ENCODE measurements at regions not wholly inside any gene's neighbourhood (a gene's known extent, or its start where the extent isn't known, plus 50 kb on each side); places are given as distances from the start of the nearest gene placed in this dataset.

- no peaks in the 10 kb centered on the region for H3K27me3 ChIP-seq
- intact Hi-C loops (cut with DNase I): no loop called here
- DNase-seq: no peak
- no peaks in the 10 kb centered on the region for H3K9me3 ChIP-seq
- no peaks in the 10 kb centered on the region for H3K4me1 ChIP-seq
- no peak overlapping the region for H3K4me3 ChIP-seq
- H3K27ac ChIP-seq: no peak overlapping the region
- TF ChIP-seq POLR2A (IDR thresholded peaks at IDR 0.05) (no peak), POLR2AphosphoS5 (IDR thresholded peaks at IDR 0.05) (no peak)
- 86% methylated on average over 4 of the region's 4 CpGs for WGBS, 2 donors
- no peaks in the 10 kb centered on the region for H3K36me3 ChIP-seq
Observed at GRCh38 chr4:173703021-173703420, 173.0 kb upstream of the HAND2 start.

GRCh38 chr4:173700650-173701049, 170.6 kb upstream of the HAND2 start:
- intact Hi-C loops (cut with DNase I): no loop called here
- H3K4me3 ChIP-seq: no peak overlapping the region
- 90 to 94% methylated on average over 4 of the region's 4 CpGs for WGBS, 2 donors

GRCh38 chr4:173699841-173700475, 169.9 kb upstream of the HAND2 start:
- H3K36me3 ChIP-seq: no peaks in the 10 kb centered on the region
- intact Hi-C loops (cut with DNase I): no loop called here
- H3K27me3 ChIP-seq: no peaks in the 10 kb centered on the region
- no peaks in the 10 kb centered on the region for H3K9me3 ChIP-seq
- TF ChIP-seq CTCF (IDR thresholded peaks at IDR 0.05) (no peak), POLR2AphosphoS5 (IDR thresholded peaks at IDR 0.05) (no peak), POLR2A (IDR thresholded peaks at IDR 0.05) (no peak), EP300 (IDR thresholded peaks at IDR 0.05) (no peak)
- H3K4me1 ChIP-seq: peaks cover 0 to 9% (median 4%) of the 10 kb centered on the region in 4 donors
- 88 to 91% methylated on average over 2 of the region's 2 CpGs for WGBS, 2 donors
- H3K4me3 ChIP-seq: no peak overlapping the region
- DNase-seq: no peak
- H3K27ac ChIP-seq: no peak overlapping the region

More at GRCh38 chr4:173700650-173701049, 170.6 kb upstream of the HAND2 start:
- Histone ChIP-seq H3K27ac (no peak overlapping the region), H3K36me3 (no peaks in the 10 kb centered on the region), H3K27me3 (no peaks in the 10 kb centered on the region), H3K4me1 (peaks cover 0 to 6% (median 3%) of the 10 kb centered on the region in 4 donors), H3K9me3 (no peaks in the 10 kb centered on the region)
- TF ChIP-seq POLR2AphosphoS5 (IDR thresholded peaks at IDR 0.05): no peak
- no peak for TF ChIP-seq EP300 (IDR thresholded peaks at IDR 0.05)
- no peak for TF ChIP-seq POLR2A (IDR thresholded peaks at IDR 0.05)
- TF ChIP-seq CTCF (IDR thresholded peaks at IDR 0.05): no peak
- DNase-seq: no peak

GRCh38 chr4:173698557-173699262, 168.7 kb upstream of the HAND2 start:
- intact Hi-C loops (cut with DNase I): no loop called here
- H3K27ac ChIP-seq: no peak overlapping the region
- no peak for DNase-seq
- 79 to 89% methylated on average over 10 of the region's 10 CpGs for WGBS, 2 donors
- H3K36me3 ChIP-seq: no peaks in the 10 kb centered on the region
- peaks cover 0 to 9% (median 4%) of the 10 kb centered on the region in 4 donors for H3K4me1 ChIP-seq
- no peak for TF ChIP-seq EP300 (IDR thresholded peaks at IDR 0.05)
- no peak for TF ChIP-seq CTCF (IDR thresholded peaks at IDR 0.05)
- no peak for TF ChIP-seq POLR2AphosphoS5 (IDR thresholded peaks at IDR 0.05)
- no peak for TF ChIP-seq POLR2A (IDR thresholded peaks at IDR 0.05)
- H3K27me3 ChIP-seq: no peaks in the 10 kb centered on the region
- no peak overlapping the region for H3K4me3 ChIP-seq
- no peaks in the 10 kb centered on the region for H3K9me3 ChIP-seq

- H3K9me3 ChIP-seq: no peaks in the 10 kb centered on the region
- no peak overlapping the region for H3K4me3 ChIP-seq
- 77 to 80% methylated on average over 4 of the region's 4 CpGs for WGBS, 2 donors
- H3K36me3 ChIP-seq: no peaks in the 10 kb centered on the region
- TF ChIP-seq POLR2AphosphoS5 (IDR thresholded peaks at IDR 0.05) (no peak), CTCF (IDR thresholded peaks at IDR 0.05) (no peak), EP300 (IDR thresholded peaks at IDR 0.05) (no peak), POLR2A (IDR thresholded peaks at IDR 0.05) (no peak)
- no peaks in the 10 kb centered on the region for H3K27me3 ChIP-seq
- H3K27ac ChIP-seq: no peak overlapping the region
- peaks cover 0 to 9% (median 4%) of the 10 kb centered on the region in 4 donors for H3K4me1 ChIP-seq
- intact Hi-C loops (cut with DNase I): no loop called here
- DNase-seq: no peak
Observed at GRCh38 chr4:173697840-173698239, 167.8 kb upstream of the HAND2 start.
